GM12873 (cell line): ENCODE measurements at regions not wholly inside any gene's neighbourhood (a gene's known extent, or its start where the extent isn't known, plus 50 kb on each side); places are given as distances from the start of the nearest gene placed in this dataset.

Source experiments
- CTCF ChIP-seq: IDR thresholded peaks from 2 replicates; pipeline ENCODE4 v1.5.1; 2012; ENCODE audit warnings: low read depth, mild to moderate bottlenecking, moderate library complexity, low read length, control low read depth; ENCODE audit not compliant: insufficient read depth; ENCODE audit errors: missing control alignments

GRCh38 chr5:164186550-164186949 is 681.1 kb downstream of the MAT2B start:
- no peak for TF ChIP-seq CTCF

GRCh38 chr5:164187785-164188184 is 682.4 kb downstream of the MAT2B start:
- no peak for TF ChIP-seq CTCF

GRCh38 chr5:164188733-164189148 is 683.3 kb downstream of the MAT2B start:
- TF ChIP-seq CTCF: no peak

- no peak for TF ChIP-seq CTCF
These were observed 685.8 kb downstream of the MAT2B start for GRCh38 chr5:164191240-164191639.

- TF ChIP-seq CTCF: no peak
These were observed 696.9 kb downstream of the MAT2B start for GRCh38 chr5:164202338-164202737.

- no peak for TF ChIP-seq CTCF
These were observed 698.3 kb downstream of the MAT2B start for GRCh38 chr5:164203581-164204225.

- no peak for TF ChIP-seq CTCF
These were observed 699.0 kb downstream of the MAT2B start for GRCh38 chr5:164204338-164204946.
